CD8-positive, alpha-beta memory T cell (primary cell): ENCODE measurements at regions not wholly inside any gene's neighbourhood (a gene's known extent, or its start where the extent isn't known, plus 50 kb on each side); places are given as distances from the start of the nearest gene placed in this dataset.

Source experiments
- CTCF ChIA-PET: fragments of 350-600 bp; sonication (Branson Sonifier 250); formaldehyde crosslinking; loops from one replicate; lab custom pipeline; 2021; ENCODE audit warnings: antibody characterized with exemption; lab: Charles Lee
- POLR2A ChIA-PET: fragments of 350-600 bp; sonication (Branson Sonifier 250); formaldehyde crosslinking; loops from one replicate; lab custom pipeline; 2021; ENCODE audit warnings: antibody characterized with exemption; lab: Charles Lee
- DNase-seq, 5 donors: peaks; one replicate each; pipeline versions ENCODE4 v3.0.0 to v3.0.0-alpha.2; 2020 to 2022; ENCODE audit warnings: mixed read lengths in 1 of 5
- H3K27ac ChIP-seq: one replicate; pipeline ENCODE4 v1.7.0; 2013; ENCODE audit warnings: low read depth, mild to moderate bottlenecking, low read length, moderate library complexity
- H3K27me3 ChIP-seq: 2 replicates; pipeline ENCODE4 v1.7.0; 2013; ENCODE audit warnings: low read length, mild to moderate bottlenecking; ENCODE audit not compliant: insufficient read depth, poor library complexity, severe bottlenecking
- H3K36me3 ChIP-seq: 2 replicates; pipeline ENCODE4 v1.7.0; 2013; ENCODE audit warnings: mild to moderate bottlenecking, low read length, moderate library complexity; ENCODE audit not compliant: insufficient read depth
- H3K4me1 ChIP-seq: 2 replicates; pipeline ENCODE4 v1.7.0; 2013; ENCODE audit warnings: mild to moderate bottlenecking, low read length, moderate library complexity; ENCODE audit not compliant: insufficient read depth
- H3K4me3 ChIP-seq: 2 replicates; pipeline ENCODE4 v1.7.0; 2013; ENCODE audit warnings: mild to moderate bottlenecking, low read length
- H3K9me3 ChIP-seq: 2 replicates; pipeline ENCODE4 v1.7.0; 2013; ENCODE audit warnings: mild to moderate bottlenecking, low read length
- H3K27ac Mint-ChIP-seq, 8 donors: one replicate each; pipeline ENCODE4 v1.8.0; 2020 to 2021; ENCODE audit warnings: mixed read lengths in 8 of 8, mild to moderate bottlenecking in 6 of 8, inconsistent platforms in 3 of 8, moderate library complexity in 3 of 8
- H3K27me3 Mint-ChIP-seq, 2 donors: one replicate each; pipeline ENCODE4 v1.8.0; 2020 to 2021; ENCODE audit warnings: mixed read lengths in 2 of 2, mild to moderate bottlenecking in 1 of 2, moderate library complexity in 1 of 2
- H3K36me3 Mint-ChIP-seq, 3 donors: one replicate each; pipeline ENCODE4 v1.8.0; 2020 to 2021; ENCODE audit warnings: mixed read lengths in 3 of 3, inconsistent platforms in 1 of 3, mild to moderate bottlenecking in 1 of 3
- H3K4me1 Mint-ChIP-seq, 3 donors: one replicate each; pipeline ENCODE4 v1.8.0; 2020 to 2021; ENCODE audit warnings: mixed read lengths in 3 of 3, inconsistent platforms in 1 of 3, mild to moderate bottlenecking in 1 of 3
- H3K4me3 Mint-ChIP-seq, 7 donors: one replicate each; pipeline ENCODE4 v1.8.0; 2020 to 2021; ENCODE audit warnings: mixed read lengths in 7 of 7, mild to moderate bottlenecking in 6 of 7, moderate library complexity in 4 of 7, inconsistent platforms in 2 of 7
- H3K9me3 Mint-ChIP-seq, 5 donors: one replicate each; pipeline ENCODE4 v1.8.0; 2020 to 2022; ENCODE audit warnings: mixed read lengths in 5 of 5, mild to moderate bottlenecking in 3 of 5, moderate library complexity in 2 of 5, inconsistent platforms in 1 of 5

GRCh38 chr6:51057296-51057695 is 238.6 kb downstream of the TFAP2B start:
- H3K36me3 Mint-ChIP-seq: no peaks in the 10 kb centered on the region
- H3K4me3 Mint-ChIP-seq: no peak overlapping the region
- peaks cover 4 to 22% (median 8%) of the 10 kb centered on the region in 5 donors for H3K9me3 Mint-ChIP-seq
- no peaks in the 10 kb centered on the region for H3K27me3 Mint-ChIP-seq
- no peaks in the 10 kb centered on the region for H3K27me3 ChIP-seq
- H3K27ac Mint-ChIP-seq: no peak overlapping the region
- no peaks in the 10 kb centered on the region for H3K9me3 ChIP-seq
- no peaks in the 10 kb centered on the region for H3K4me1 ChIP-seq
- no peak for DNase-seq
- CTCF ChIA-PET: no interaction called here
- no peak overlapping the region for H3K4me3 ChIP-seq
- POLR2A ChIA-PET: no interaction called here
- H3K4me1 Mint-ChIP-seq: no peaks in the 10 kb centered on the region
- H3K36me3 ChIP-seq: no peaks in the 10 kb centered on the region
- H3K27ac ChIP-seq: no peak overlapping the region

GRCh38 chr6:51060262-51060762 is 241.6 kb downstream of the TFAP2B start:
- no peak for DNase-seq
- H3K9me3 ChIP-seq: no peaks in the 10 kb centered on the region
- H3K36me3 ChIP-seq: no peaks in the 10 kb centered on the region
- no peaks in the 10 kb centered on the region for H3K36me3 Mint-ChIP-seq
- no peak overlapping the region for H3K27ac Mint-ChIP-seq
- no peaks in the 10 kb centered on the region for H3K27me3 Mint-ChIP-seq
- ChIA-PET POLR2A (no interaction called here), CTCF (no interaction called here)
- H3K27me3 ChIP-seq: no peaks in the 10 kb centered on the region
- H3K4me3 ChIP-seq: no peak overlapping the region
- H3K4me1 ChIP-seq: no peaks in the 10 kb centered on the region
- H3K4me3 Mint-ChIP-seq: no peak overlapping the region
- no peaks in the 10 kb centered on the region for H3K4me1 Mint-ChIP-seq
- H3K27ac ChIP-seq: peak overlapping the region; percentile 12
- peaks cover 7 to 22% (median 8%) of the 10 kb centered on the region in 5 donors for H3K9me3 Mint-ChIP-seq

DNA sequence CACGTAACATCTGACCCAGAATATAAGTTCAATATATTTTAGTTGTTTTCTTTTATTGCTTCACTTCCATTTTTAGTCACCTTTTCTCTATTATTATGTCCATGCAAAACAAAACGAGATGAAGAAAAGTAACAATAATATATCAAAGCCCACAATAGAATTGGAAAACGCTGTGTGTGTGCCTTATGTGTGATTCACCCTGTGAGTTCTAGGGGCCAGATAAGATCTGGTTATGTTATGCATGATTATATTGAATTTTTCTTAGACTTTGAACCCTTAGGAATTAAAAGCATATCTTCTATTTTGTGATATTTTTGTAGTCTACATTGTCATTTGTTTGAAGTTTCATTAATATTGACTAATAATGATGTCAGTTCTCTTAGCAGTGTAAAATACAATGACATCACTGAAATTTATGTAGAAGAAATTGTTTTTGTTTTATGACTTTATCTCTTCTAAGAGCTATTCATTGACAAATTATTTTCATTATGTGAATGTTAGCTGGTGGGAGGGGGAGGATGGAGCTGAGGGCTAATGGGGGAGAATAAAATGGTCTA is 243.6 kb downstream of the TFAP2B start:
- ChIA-PET POLR2A (no interaction called here), CTCF (no interaction called here)
- Mint-ChIP-seq H3K36me3 (no peaks in the 10 kb centered on the region), H3K9me3 (peaks cover 5 to 16% (median 8%) of the 10 kb centered on the region in 5 donors), H3K4me3 (no peak overlapping the region), H3K4me1 (no peaks in the 10 kb centered on the region), H3K27ac (no peak overlapping the region), H3K27me3 (no peaks in the 10 kb centered on the region)
- Histone ChIP-seq H3K4me3 (no peak overlapping the region), H3K27me3 (no peaks in the 10 kb centered on the region), H3K9me3 (no peaks in the 10 kb centered on the region), H3K4me1 (no peaks in the 10 kb centered on the region), H3K36me3 (no peaks in the 10 kb centered on the region), H3K27ac (no peak overlapping the region)
- DNase-seq: no peak

DNA sequence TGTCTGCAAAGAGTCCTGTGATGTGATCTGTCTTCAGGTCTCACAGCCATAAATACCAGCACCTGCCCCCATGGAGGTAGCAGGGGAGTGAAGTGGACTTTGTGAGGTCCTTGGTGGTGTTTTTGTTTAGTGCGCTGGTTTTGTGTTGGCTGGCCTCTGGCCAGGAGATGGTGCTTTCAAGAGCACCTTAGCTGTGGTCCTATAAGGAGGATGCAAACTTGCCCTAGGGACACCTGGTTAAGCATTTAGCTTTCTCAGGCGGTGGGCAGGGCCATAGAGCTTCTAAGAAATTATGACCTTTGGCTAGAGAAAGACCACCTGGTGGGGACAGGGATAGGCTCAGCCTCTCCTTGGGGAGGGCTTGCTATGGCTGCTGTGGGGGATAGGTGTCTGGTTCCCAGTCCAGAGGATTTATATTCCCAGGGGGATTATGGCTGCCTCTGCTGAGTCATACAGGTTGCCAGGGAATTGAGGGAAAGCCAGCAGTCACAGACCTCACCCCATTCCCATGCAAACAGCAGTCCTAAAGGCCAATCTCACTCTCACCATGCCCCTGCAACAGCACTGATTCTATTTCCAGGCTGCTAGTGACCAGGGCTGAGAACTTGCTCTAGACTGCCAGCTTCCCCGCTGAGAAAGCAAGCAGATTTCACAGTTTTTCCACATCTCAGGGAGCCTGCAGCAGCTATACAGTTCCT is 259.3 kb downstream of the TFAP2B start:
- Histone ChIP-seq H3K9me3 (no peaks in the 10 kb centered on the region), H3K4me1 (no peaks in the 10 kb centered on the region), H3K27me3 (no peaks in the 10 kb centered on the region), H3K27ac (no peak overlapping the region), H3K36me3 (no peaks in the 10 kb centered on the region), H3K4me3 (no peak overlapping the region)
- Mint-ChIP-seq H3K27me3 (no peaks in the 10 kb centered on the region), H3K4me1 (no peaks in the 10 kb centered on the region), H3K36me3 (no peaks in the 10 kb centered on the region), H3K9me3 (peaks cover 1 to 18% (median 10%) of the 10 kb centered on the region in 5 donors), H3K27ac (no peak overlapping the region), H3K4me3 (no peak overlapping the region)
- POLR2A ChIA-PET: no interaction called here
- no peak for DNase-seq
- CTCF ChIA-PET: no interaction called here

DNA sequence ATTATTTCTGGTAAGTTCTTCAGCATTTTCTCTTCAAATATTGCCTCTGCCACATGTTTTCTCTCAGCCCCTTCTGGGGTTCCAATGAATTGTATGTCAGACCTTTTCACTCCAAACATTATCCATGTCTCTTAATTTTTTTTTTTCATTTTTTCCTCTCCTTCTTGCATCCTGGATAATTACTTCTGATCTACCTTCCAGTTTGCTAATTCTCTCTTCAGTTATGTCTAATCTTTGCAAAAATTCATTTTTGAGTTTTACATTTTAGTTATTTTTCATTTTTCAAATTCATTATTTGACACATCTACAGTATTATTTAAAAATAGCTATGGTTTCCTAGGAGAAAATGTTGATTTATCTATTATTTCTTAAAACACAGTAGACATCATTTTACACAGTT is 271.7 kb downstream of the TFAP2B start:
- H3K4me3 ChIP-seq: no peak overlapping the region
- Mint-ChIP-seq H3K27ac (peak overlapping the region in 1 of 8 donors; percentile 29), H3K4me3 (no peak overlapping the region), H3K36me3 (no peaks in the 10 kb centered on the region), H3K27me3 (peaks cover 0 to 3% of the 10 kb centered on the region in 2 donors), H3K9me3 (peaks cover 6 to 41% (median 8%) of the 10 kb centered on the region in 5 donors), H3K4me1 (no peaks in the 10 kb centered on the region)
- CTCF ChIA-PET: no interaction called here
- POLR2A ChIA-PET: no interaction called here
- no peaks in the 10 kb centered on the region for H3K9me3 ChIP-seq
- no peaks in the 10 kb centered on the region for H3K36me3 ChIP-seq
- H3K27me3 ChIP-seq: no peaks in the 10 kb centered on the region
- H3K4me1 ChIP-seq: no peaks in the 10 kb centered on the region
- no peak overlapping the region for H3K27ac ChIP-seq
- DNase-seq: no peak

- H3K9me3 Mint-ChIP-seq: peaks cover 1 to 34% (median 6%) of the 10 kb centered on the region in 5 donors
- H3K9me3 ChIP-seq: no peaks in the 10 kb centered on the region
- no peaks in the 10 kb centered on the region for H3K4me1 ChIP-seq
- no peak overlapping the region for H3K4me3 Mint-ChIP-seq
- ChIA-PET POLR2A (no interaction called here), CTCF (no interaction called here)
- DNase-seq: no peak
- no peak overlapping the region for H3K4me3 ChIP-seq
- H3K27me3 ChIP-seq: no peaks in the 10 kb centered on the region
- no peak overlapping the region for H3K27ac ChIP-seq
- H3K27ac Mint-ChIP-seq: no peak overlapping the region
- no peaks in the 10 kb centered on the region for H3K27me3 Mint-ChIP-seq
- no peaks in the 10 kb centered on the region for H3K36me3 ChIP-seq
- no peaks in the 10 kb centered on the region for H3K4me1 Mint-ChIP-seq
- H3K36me3 Mint-ChIP-seq: no peaks in the 10 kb centered on the region
Observed at GRCh38 chr6:51093871-51094270, 275.2 kb downstream of the TFAP2B start.

- no peaks in the 10 kb centered on the region for H3K4me1 Mint-ChIP-seq
- DNase-seq: no peak
- H3K36me3 Mint-ChIP-seq: no peaks in the 10 kb centered on the region
- no peak overlapping the region for H3K4me3 ChIP-seq
- H3K27ac Mint-ChIP-seq: no peak overlapping the region
- H3K27me3 Mint-ChIP-seq: no peaks in the 10 kb centered on the region
- ChIA-PET CTCF (no interaction called here), POLR2A (no interaction called here)
- no peak overlapping the region for H3K4me3 Mint-ChIP-seq
- H3K9me3 Mint-ChIP-seq: peaks cover 1 to 34% (median 6%) of the 10 kb centered on the region in 5 donors
- H3K9me3 ChIP-seq: no peaks in the 10 kb centered on the region
- H3K27me3 ChIP-seq: no peaks in the 10 kb centered on the region
- H3K4me1 ChIP-seq: no peaks in the 10 kb centered on the region
- no peak overlapping the region for H3K27ac ChIP-seq
- no peaks in the 10 kb centered on the region for H3K36me3 ChIP-seq
Observed at GRCh38 chr6:51094271-51094670, 275.6 kb downstream of the TFAP2B start.

GRCh38 chr6:51098246-51098645 is 279.6 kb downstream of the TFAP2B start:
- H3K27ac ChIP-seq: no peak overlapping the region
- Mint-ChIP-seq H3K4me3 (no peak overlapping the region), H3K27ac (no peak overlapping the region), H3K9me3 (peaks cover 0 to 12% (median 3%) of the 10 kb centered on the region in 5 donors), H3K36me3 (no peaks in the 10 kb centered on the region), H3K4me1 (no peaks in the 10 kb centered on the region), H3K27me3 (no peaks in the 10 kb centered on the region)
- H3K9me3 ChIP-seq: no peaks in the 10 kb centered on the region
- H3K4me3 ChIP-seq: no peak overlapping the region
- ChIA-PET CTCF (no interaction called here), POLR2A (no interaction called here)
- H3K27me3 ChIP-seq: no peaks in the 10 kb centered on the region
- H3K4me1 ChIP-seq: no peaks in the 10 kb centered on the region
- no peak for DNase-seq
- H3K36me3 ChIP-seq: no peaks in the 10 kb centered on the region
